Thoracic aorta (tissue), 2 donors: ENCODE measurements at regions not wholly inside any gene's neighbourhood (a gene's known extent, or its start where the extent isn't known, plus 50 kb on each side); places are given as distances from the start of the nearest gene placed in this dataset.

ENCODE experiments used
- ATAC-seq: fragments of 150-250 bp; one replicate; pipeline ENCODE4 v1.8.0; 2017; ENCODE audit warnings: low read depth; ENCODE audit not compliant: insufficient number of reproducible peaks, low FRiP score
- DNase-seq: peaks from one replicate; pipeline ENCODE4 v3.0.0-alpha.2; 2020; ENCODE audit warnings: low spot score
- H3K27ac ChIP-seq, 2 donors: fragments of 200-600 bp; sonication (generic); 1 replicate in 1 of 2; 2 replicates in 1 of 2; pipeline ENCODE4 v1.5.1; 2016; ENCODE audit warnings: mild to moderate bottlenecking in 2 of 2, moderate library complexity in 2 of 2
- H3K27me3 ChIP-seq: fragments of 200-600 bp; sonication (generic); replicated peaks from 2 replicates; pipeline ENCODE4 v1.6.0; 2016; ENCODE audit warnings: mild to moderate bottlenecking; ENCODE audit not compliant: insufficient read depth
- H3K36me3 ChIP-seq: fragments of 200-600 bp; sonication (generic); one replicate; pipeline ENCODE4 v1.5.1; 2016
- H3K4me1 ChIP-seq, 2 donors: fragments of 200-600 bp; sonication (generic); 1 replicate in 1 of 2; 2 replicates in 1 of 2; pipeline versions ENCODE4 v1.5.1 to v1.6.0; 2016; ENCODE audit warnings: low read depth in 2 of 2, mild to moderate bottlenecking in 1 of 2; ENCODE audit not compliant: control insufficient read depth in 1 of 2
- H3K4me3 ChIP-seq: fragments of 200-600 bp; sonication (generic); 2 replicates; pipeline ENCODE4 v1.5.1; 2016; ENCODE audit warnings: mild to moderate bottlenecking
- H3K9me3 ChIP-seq: fragments of 200-600 bp; sonication (generic); 2 replicates; pipeline ENCODE4 v1.5.1; 2016
- CTCF ChIP-seq: fragments of 200-600 bp; sonication (generic); IDR thresholded peaks from one replicate; pipeline ENCODE4 v1.5.1; 2019; ENCODE audit warnings: antibody characterized with exemption

GRCh38 chr18:30929718-30930117, 112.8 kb downstream of the DSC3 start:
- no peaks in the 10 kb centered on the region for H3K9me3 ChIP-seq
- H3K4me3 ChIP-seq, result no peak overlapping the region
- H3K4me1 ChIP-seq, result no peaks in the 10 kb centered on the region
- H3K27ac ChIP-seq, result no peak overlapping the region
- TF ChIP-seq CTCF, result no peak
- ATAC-seq, result no peak
- no peak for DNase-seq
- H3K36me3 ChIP-seq, result no peaks in the 10 kb centered on the region
- H3K27me3 ChIP-seq, result no peaks in the 10 kb centered on the region

- H3K36me3 ChIP-seq, result no peaks in the 10 kb centered on the region
- H3K27ac ChIP-seq, result no peak overlapping the region
- H3K27me3 ChIP-seq, result no peaks in the 10 kb centered on the region
- no peaks in the 10 kb centered on the region for H3K4me1 ChIP-seq
- no peak overlapping the region for H3K4me3 ChIP-seq
- no peak for DNase-seq
- H3K9me3 ChIP-seq, result no peaks in the 10 kb centered on the region
- ATAC-seq, result no peak
- TF ChIP-seq CTCF, result no peak
Observed at GRCh38 chr18:30929065-30929464, 113.5 kb downstream of the DSC3 start.

GRCh38 chr18:30927517-30928075, 114.9 kb downstream of the DSC3 start:
- ATAC-seq, result no peak
- TF ChIP-seq CTCF, result no peak
- no peak overlapping the region for H3K4me3 ChIP-seq
- DNase-seq, result no peak
- no peaks in the 10 kb centered on the region for H3K27me3 ChIP-seq
- H3K9me3 ChIP-seq, result no peaks in the 10 kb centered on the region
- no peak overlapping the region for H3K27ac ChIP-seq
- H3K36me3 ChIP-seq, result no peaks in the 10 kb centered on the region
- H3K4me1 ChIP-seq, result no peaks in the 10 kb centered on the region

GRCh38 chr18:30927042-30927441, 115.5 kb downstream of the DSC3 start:
- DNase-seq, result no peak

GRCh38 chr18:30925795-30926194, 116.7 kb downstream of the DSC3 start:
- no peak for ATAC-seq
- Histone ChIP-seq H3K4me1 (no peaks in the 10 kb centered on the region), H3K36me3 (no peaks in the 10 kb centered on the region)

More at GRCh38 chr18:30927042-30927441, 115.5 kb downstream of the DSC3 start:
- no peak for TF ChIP-seq CTCF
- no peaks in the 10 kb centered on the region for H3K27me3 ChIP-seq
- no peak overlapping the region for H3K4me3 ChIP-seq
- no peaks in the 10 kb centered on the region for H3K4me1 ChIP-seq
- H3K27ac ChIP-seq, result no peak overlapping the region
- no peaks in the 10 kb centered on the region for H3K9me3 ChIP-seq
- ATAC-seq, result no peak
- no peaks in the 10 kb centered on the region for H3K36me3 ChIP-seq

More at GRCh38 chr18:30925795-30926194, 116.7 kb downstream of the DSC3 start:
- DNase-seq, result no peak
- Histone ChIP-seq H3K27me3 (no peaks in the 10 kb centered on the region), H3K27ac (no peak overlapping the region), H3K9me3 (no peaks in the 10 kb centered on the region), H3K4me3 (no peak overlapping the region)
- no peak for TF ChIP-seq CTCF
